ENCODE measurements at regions not wholly inside any gene's neighbourhood (a gene's known extent, or its start where the extent isn't known, plus 50 kb on each side); places are given as distances from the start of the nearest gene placed in this dataset.

DNA sequence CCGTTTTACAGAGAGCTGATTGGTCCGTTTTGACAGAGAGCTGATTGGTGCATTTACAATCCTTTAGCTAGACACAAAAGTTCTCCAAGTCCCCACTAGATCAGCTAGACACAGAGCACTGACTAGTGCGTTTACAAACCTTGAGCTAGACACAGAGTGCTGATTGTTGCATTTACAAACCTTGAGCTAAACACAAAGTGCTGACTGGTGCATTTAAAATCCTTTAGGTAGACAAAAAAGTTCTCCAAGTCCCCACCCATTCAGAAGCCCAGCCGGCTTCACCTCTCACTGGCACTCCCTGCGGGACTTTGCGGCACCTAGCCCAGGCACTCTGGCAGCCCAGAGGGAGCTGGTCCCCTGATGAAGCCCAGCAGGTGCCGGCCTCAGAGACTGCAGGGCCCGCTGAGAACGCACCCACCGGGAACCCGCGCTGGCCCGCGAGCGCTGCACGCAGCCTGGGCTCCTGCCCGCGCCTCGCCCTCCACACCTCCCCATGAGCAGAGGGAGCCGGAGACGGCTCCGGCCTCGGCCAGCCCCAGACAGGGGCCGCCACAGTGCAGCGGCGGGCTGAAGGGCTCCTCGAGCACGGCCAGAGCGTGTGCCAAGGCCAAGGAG, 508.1 kb upstream of the CHAC2 start:
- TF ChIP-seq, protein P1, sequence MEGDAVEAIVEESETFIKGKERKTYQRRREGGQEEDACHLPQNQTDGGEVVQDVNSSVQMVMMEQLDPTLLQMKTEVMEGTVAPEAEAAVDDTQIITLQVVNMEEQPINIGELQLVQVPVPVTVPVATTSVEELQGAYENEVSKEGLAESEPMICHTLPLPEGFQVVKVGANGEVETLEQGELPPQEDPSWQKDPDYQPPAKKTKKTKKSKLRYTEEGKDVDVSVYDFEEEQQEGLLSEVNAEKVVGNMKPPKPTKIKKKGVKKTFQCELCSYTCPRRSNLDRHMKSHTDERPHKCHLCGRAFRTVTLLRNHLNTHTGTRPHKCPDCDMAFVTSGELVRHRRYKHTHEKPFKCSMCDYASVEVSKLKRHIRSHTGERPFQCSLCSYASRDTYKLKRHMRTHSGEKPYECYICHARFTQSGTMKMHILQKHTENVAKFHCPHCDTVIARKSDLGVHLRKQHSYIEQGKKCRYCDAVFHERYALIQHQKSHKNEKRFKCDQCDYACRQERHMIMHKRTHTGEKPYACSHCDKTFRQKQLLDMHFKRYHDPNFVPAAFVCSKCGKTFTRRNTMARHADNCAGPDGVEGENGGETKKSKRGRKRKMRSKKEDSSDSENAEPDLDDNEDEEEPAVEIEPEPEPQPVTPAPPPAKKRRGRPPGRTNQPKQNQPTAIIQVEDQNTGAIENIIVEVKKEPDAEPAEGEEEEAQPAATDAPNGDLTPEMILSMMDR (conservative IDR thresholded peaks at IDR 0.05), result no peak
- TF ChIP-seq EZH2 (IDR thresholded peaks at IDR 0.05; ENCODE audit: low read depth), result no peak

All from PC-9 (cell line).